Bronchial epithelial cell (primary cell): ENCODE measurements at regions not wholly inside any gene's neighbourhood (a gene's known extent, or its start where the extent isn't known, plus 50 kb on each side); places are given as distances from the start of the nearest gene placed in this dataset.

Experiments
- DNase-seq: peaks from one replicate; pipeline ENCODE4 v3.0.0-alpha.2; 2010; ENCODE audit warnings: low read depth
- FAIRE-seq: peaks from 2 replicates; lab custom pipeline; 2011; peaks lifted over from hg19 to GRCh38; lab: Jason Lieb, UNC
- H3K27me3 ChIP-seq: 2 replicates; pipeline ENCODE4 v1.5.1; 2011; ENCODE audit warnings: low read length; ENCODE audit not compliant: control insufficient read depth, insufficient read depth
- H3K36me3 ChIP-seq: 2 replicates; pipeline ENCODE4 v1.5.1; 2011; ENCODE audit warnings: low read length; ENCODE audit not compliant: control insufficient read depth, insufficient read depth
- H3K4me3 ChIP-seq: 2 replicates; pipeline ENCODE4 v1.5.1; 2011; ENCODE audit warnings: mild to moderate bottlenecking, low read depth, low read length, control low read depth
- TF ChIP-seq, protein P1 (sequence below): IDR thresholded peaks from 2 replicates; pipeline ENCODE4 v1.5.1; 2011; ENCODE audit warnings: mild to moderate bottlenecking, moderate library complexity, low read length, control low read depth, inconsistent platforms; ENCODE audit not compliant: insufficient read depth, severe bottlenecking

DNA sequence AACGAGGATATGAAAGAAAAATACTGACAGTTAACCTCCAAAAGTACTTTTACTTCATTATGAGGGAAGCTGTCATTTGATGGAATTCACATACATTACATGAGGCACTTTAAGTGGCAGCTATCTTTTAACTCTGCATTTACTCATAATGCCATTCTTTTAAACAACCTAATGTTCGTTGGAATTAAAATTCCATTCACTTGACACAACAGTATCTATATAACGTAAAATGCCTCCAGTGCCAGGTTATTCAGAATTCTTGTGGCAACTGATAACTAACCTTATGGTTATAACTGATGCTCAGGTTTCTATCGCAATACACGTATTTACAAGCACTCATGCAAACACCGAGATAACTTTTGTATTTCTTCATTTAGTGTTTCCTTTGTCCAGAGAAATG is 376.9 kb upstream of the GRAMD2B start:
- TF ChIP-seq, protein P1, sequence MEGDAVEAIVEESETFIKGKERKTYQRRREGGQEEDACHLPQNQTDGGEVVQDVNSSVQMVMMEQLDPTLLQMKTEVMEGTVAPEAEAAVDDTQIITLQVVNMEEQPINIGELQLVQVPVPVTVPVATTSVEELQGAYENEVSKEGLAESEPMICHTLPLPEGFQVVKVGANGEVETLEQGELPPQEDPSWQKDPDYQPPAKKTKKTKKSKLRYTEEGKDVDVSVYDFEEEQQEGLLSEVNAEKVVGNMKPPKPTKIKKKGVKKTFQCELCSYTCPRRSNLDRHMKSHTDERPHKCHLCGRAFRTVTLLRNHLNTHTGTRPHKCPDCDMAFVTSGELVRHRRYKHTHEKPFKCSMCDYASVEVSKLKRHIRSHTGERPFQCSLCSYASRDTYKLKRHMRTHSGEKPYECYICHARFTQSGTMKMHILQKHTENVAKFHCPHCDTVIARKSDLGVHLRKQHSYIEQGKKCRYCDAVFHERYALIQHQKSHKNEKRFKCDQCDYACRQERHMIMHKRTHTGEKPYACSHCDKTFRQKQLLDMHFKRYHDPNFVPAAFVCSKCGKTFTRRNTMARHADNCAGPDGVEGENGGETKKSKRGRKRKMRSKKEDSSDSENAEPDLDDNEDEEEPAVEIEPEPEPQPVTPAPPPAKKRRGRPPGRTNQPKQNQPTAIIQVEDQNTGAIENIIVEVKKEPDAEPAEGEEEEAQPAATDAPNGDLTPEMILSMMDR, result no peak
- DNase-seq, result no peak
- FAIRE-seq, result no peak

DNA sequence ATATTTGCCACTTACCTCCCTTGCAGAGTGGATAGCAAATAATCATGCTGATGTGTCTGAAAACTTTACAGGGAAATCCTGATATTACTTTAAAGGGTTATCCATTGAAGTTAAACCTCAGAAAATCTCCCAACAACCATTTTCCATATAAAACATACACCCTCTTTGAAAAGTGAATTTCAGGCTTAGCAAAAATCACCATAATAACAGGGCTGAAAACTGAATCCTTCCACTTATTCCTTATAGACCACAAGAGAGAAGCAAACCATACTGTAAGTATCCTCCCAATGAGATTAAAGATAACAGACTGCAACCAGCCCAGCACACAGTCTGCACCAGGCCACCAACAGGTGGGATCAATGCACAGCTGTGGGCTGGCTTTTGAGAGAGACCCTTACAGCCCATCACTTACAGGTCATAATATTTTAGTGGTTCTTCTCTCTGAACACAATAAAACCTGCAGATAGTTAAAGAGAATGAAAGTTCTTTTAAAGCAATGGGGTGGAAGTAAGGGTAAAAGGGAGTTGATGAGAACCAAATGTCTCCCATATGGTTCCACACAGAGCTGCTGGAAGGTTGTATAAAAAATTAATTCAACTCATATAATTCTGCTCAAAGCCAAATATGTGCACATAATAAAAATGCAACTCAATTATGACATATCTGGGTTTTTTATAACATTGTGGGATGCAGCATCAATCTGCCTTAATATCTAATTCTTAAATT is 376.2 kb upstream of the GRAMD2B start:
- FAIRE-seq (no peak), DNase-seq (no peak)
- no peak overlapping the region for H3K4me3 ChIP-seq
- no peaks in the 10 kb centered on the region for H3K36me3 ChIP-seq
- TF ChIP-seq, protein P1, result no peak
- H3K27me3 ChIP-seq, result no peaks in the 10 kb centered on the region

More for the DNA sequence above, 376.9 kb upstream of the GRAMD2B start:
- no peaks in the 10 kb centered on the region for H3K27me3 ChIP-seq
- no peaks in the 10 kb centered on the region for H3K36me3 ChIP-seq
- H3K4me3 ChIP-seq, result no peak overlapping the region

DNA sequence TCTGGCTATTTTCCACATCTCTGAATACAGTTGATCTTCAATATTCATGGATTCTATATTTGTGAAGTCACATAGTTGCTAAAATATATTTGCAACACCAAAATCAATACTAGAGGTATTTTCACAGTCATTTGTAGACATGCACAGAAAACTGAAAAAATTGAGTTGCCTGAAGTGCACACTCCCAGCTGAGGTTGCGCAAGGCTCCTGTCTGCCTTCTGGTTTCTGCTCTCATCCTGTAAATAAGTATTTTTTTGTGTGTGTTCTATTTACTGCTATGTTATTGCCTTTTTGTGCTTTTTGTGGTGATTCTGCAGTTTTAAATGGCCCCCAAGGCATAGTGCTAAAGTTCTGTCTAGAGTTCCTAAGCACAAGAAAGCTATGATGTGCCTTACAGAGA is 371.1 kb upstream of the GRAMD2B start:
- FAIRE-seq (no peak), DNase-seq (peak; percentile 6)
- TF ChIP-seq, protein P1, result no peak
- no peak overlapping the region for H3K4me3 ChIP-seq
- H3K36me3 ChIP-seq, result no peaks in the 10 kb centered on the region
- H3K27me3 ChIP-seq, result no peaks in the 10 kb centered on the region

DNA sequence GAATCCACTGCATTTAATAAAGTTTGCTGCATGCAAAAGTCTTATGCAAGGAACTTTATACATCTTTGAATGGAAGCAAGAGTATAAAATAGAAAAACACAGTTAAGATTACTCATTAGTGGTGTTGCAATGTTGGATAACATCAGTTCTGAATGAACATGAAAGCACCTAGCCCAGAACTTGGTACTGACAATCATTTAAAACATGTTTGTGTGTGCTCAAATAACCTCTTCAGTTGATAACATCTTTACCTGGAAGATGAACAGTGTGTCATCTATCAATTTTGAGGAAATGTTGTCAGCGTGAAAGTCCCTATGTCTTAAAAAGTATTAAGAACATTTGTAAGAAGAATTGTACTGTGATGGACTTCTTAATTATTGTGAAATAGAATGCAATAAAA is 370.4 kb upstream of the GRAMD2B start:
- H3K4me3 ChIP-seq, result no peak overlapping the region
- FAIRE-seq (no peak), DNase-seq (peak; percentile 16)
- TF ChIP-seq, protein P1, result no peak
- no peaks in the 10 kb centered on the region for H3K36me3 ChIP-seq
- H3K27me3 ChIP-seq, result no peaks in the 10 kb centered on the region

DNA sequence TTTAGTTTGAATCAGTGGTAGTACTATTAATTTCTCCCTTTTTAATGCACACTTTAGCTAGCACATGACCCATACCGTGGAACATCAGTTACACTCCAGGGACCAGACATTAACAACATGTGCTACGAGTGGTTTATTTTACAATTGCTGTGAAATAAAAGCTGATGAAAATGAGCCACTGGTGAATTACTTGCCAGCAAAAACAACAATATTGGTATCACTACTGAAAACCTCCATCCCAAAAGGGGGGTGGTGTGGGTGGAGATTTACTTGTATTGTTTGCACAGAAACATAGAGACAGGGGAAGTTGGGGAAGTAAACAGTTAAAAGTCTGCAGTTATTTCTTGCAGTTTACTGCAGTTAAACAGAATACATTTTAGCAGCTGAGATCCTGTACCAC is 369.6 kb upstream of the GRAMD2B start:
- TF ChIP-seq, protein P1, result no peak
- FAIRE-seq, result no peak

More for the DNA sequence above, 369.6 kb upstream of the GRAMD2B start:
- Histone ChIP-seq H3K4me3 (no peak overlapping the region), H3K27me3 (no peaks in the 10 kb centered on the region), H3K36me3 (no peaks in the 10 kb centered on the region)
- no peak for DNase-seq
